Nephron (organoid): ENCODE measurements at regions not wholly inside any gene's neighbourhood (a gene's known extent, or its start where the extent isn't known, plus 50 kb on each side); places are given as distances from the start of the nearest gene placed in this dataset.

Experiments
- H3K27ac Mint-ChIP-seq, 3 experiments: 2 replicates each; pipeline ENCODE4 v1.8.0; 2020; ENCODE audit warnings: mixed read lengths in 3 of 3, mild to moderate bottlenecking in 2 of 3, moderate library complexity in 1 of 3
- H3K27me3 Mint-ChIP-seq: 2 replicates; pipeline ENCODE4 v1.8.0; 2021; ENCODE audit warnings: low read depth, mild to moderate bottlenecking, moderate library complexity, mixed read lengths
- H3K36me3 Mint-ChIP-seq: 2 replicates; pipeline ENCODE4 v1.8.0; 2020; ENCODE audit warnings: low read depth, mixed read lengths
- H3K4me1 Mint-ChIP-seq: 2 replicates; pipeline ENCODE4 v1.8.0; 2020; ENCODE audit warnings: mixed read lengths
- H3K4me3 Mint-ChIP-seq, 3 experiments: 2 replicates each; pipeline ENCODE4 v1.8.0; 2020; ENCODE audit warnings: mild to moderate bottlenecking in 3 of 3, mixed read lengths in 3 of 3, moderate library complexity in 2 of 3
- H3K9me3 Mint-ChIP-seq: 2 replicates; pipeline ENCODE4 v1.8.0; 2020; ENCODE audit warnings: mixed read lengths
- CTCF ChIP-seq, 3 experiments: fragments of 200-600 bp; sonication (generic); IDR thresholded peaks; one replicate each; pipeline ENCODE4 v1.5.0; 2021; ENCODE audit warnings: antibody characterized with exemption in 3 of 3; ENCODE audit not compliant: unreplicated experiment in 3 of 3

- Mint-ChIP-seq H3K27ac (no peak overlapping the region), H3K4me1 (no peaks in the 10 kb centered on the region), H3K9me3 (peaks cover 17% of the 10 kb centered on the region), H3K36me3 (no peaks in the 10 kb centered on the region), H3K27me3 (no peaks in the 10 kb centered on the region), H3K4me3 (no peak overlapping the region)
- TF ChIP-seq CTCF (IDR thresholded peaks at IDR 0.05; ENCODE audit: unreplicated experiment in 3 of 3): no peak
Observed at GRCh38 chr3:135740211-135740610, 225.3 kb upstream of the PPP2R3A start.

DNA sequence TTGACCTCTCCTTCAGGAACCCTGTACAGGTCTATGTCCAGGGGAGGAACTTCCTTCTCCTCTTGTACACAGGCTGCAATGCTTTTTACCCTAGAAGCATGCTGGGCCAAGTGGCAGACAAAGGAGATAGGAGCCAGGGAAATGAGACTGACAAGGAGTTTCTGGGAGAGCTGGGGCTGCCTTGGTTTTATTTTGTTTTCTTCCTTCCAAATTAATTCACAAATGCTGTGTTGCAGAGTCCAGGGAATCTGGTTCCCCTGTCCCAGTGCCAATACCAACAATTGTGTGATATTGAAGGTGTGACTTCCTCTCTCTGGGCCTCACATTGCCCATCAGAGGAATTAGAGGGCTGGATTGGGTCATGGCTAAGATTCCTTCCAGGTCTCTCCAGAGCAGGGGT lies 224.8 kb upstream of the PPP2R3A start:
- TF ChIP-seq CTCF (IDR thresholded peaks at IDR 0.05; ENCODE audit: unreplicated experiment in 3 of 3): no peak
- no peak overlapping the region for H3K4me3 Mint-ChIP-seq
- H3K27ac Mint-ChIP-seq: no peak overlapping the region
- H3K36me3 Mint-ChIP-seq: no peaks in the 10 kb centered on the region
- no peaks in the 10 kb centered on the region for H3K27me3 Mint-ChIP-seq
- no peaks in the 10 kb centered on the region for H3K4me1 Mint-ChIP-seq
- H3K9me3 Mint-ChIP-seq: peaks cover 14% of the 10 kb centered on the region

- Mint-ChIP-seq H3K9me3 (no peaks in the 10 kb centered on the region), H3K4me3 (no peak overlapping the region), H3K4me1 (no peaks in the 10 kb centered on the region), H3K27ac (no peak overlapping the region), H3K36me3 (no peaks in the 10 kb centered on the region), H3K27me3 (peaks cover 12% of the 10 kb centered on the region)
- no peak for TF ChIP-seq CTCF (IDR thresholded peaks at IDR 0.05; ENCODE audit: unreplicated experiment in 3 of 3)
Observed at GRCh38 chr3:135751991-135752390, 213.5 kb upstream of the PPP2R3A start.

DNA sequence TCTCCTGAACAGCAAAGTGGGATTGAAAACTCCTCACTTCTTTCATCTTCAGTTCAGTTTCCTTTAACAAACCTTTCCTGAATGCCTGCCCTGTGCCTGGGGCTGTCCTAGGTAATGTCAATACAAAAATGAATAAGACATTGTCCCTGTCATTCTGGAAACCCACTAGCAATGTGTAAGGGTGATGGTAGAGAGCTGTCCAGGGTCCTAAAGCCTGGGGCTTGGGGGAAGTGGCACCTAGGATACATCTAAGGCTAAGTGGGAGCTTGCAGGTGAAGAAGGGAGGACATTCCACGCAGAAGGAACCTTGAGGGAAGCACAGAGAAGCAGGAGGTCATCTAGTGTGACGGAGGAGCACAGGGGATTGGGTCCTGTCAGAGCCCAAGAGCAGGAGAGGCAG lies 212.7 kb upstream of the PPP2R3A start:
- peaks cover 12% of the 10 kb centered on the region for H3K27me3 Mint-ChIP-seq
- no peak for TF ChIP-seq CTCF (IDR thresholded peaks at IDR 0.05; ENCODE audit: unreplicated experiment in 3 of 3)
- H3K4me3 Mint-ChIP-seq: no peak overlapping the region
- no peaks in the 10 kb centered on the region for H3K36me3 Mint-ChIP-seq
- H3K4me1 Mint-ChIP-seq: no peaks in the 10 kb centered on the region
- no peak overlapping the region for H3K27ac Mint-ChIP-seq
- no peaks in the 10 kb centered on the region for H3K9me3 Mint-ChIP-seq

GRCh38 chr3:135753506-135753905 lies 212.0 kb upstream of the PPP2R3A start:
- TF ChIP-seq CTCF (IDR thresholded peaks at IDR 0.05; ENCODE audit: unreplicated experiment in 3 of 3): no peak
- H3K4me3 Mint-ChIP-seq: no peak overlapping the region
- H3K27ac Mint-ChIP-seq: no peak overlapping the region
- no peaks in the 10 kb centered on the region for H3K36me3 Mint-ChIP-seq
- H3K27me3 Mint-ChIP-seq: peaks cover 12% of the 10 kb centered on the region
- no peaks in the 10 kb centered on the region for H3K9me3 Mint-ChIP-seq
- no peaks in the 10 kb centered on the region for H3K4me1 Mint-ChIP-seq

- no peak overlapping the region for H3K27ac Mint-ChIP-seq
- TF ChIP-seq CTCF (IDR thresholded peaks at IDR 0.05; ENCODE audit: unreplicated experiment in 3 of 3): no peak
- no peaks in the 10 kb centered on the region for H3K9me3 Mint-ChIP-seq
- H3K27me3 Mint-ChIP-seq: peaks cover 16% of the 10 kb centered on the region
- no peaks in the 10 kb centered on the region for H3K4me1 Mint-ChIP-seq
- H3K4me3 Mint-ChIP-seq: no peak overlapping the region
- no peaks in the 10 kb centered on the region for H3K36me3 Mint-ChIP-seq
Observed at GRCh38 chr3:135755330-135756105, 210.0 kb upstream of the PPP2R3A start.
